NOMO-1 treated with dmso at 0.1 percent for 144 hours (cell line): ENCODE measurements at regions not wholly inside any gene's neighbourhood (a gene's known extent, or its start where the extent isn't known, plus 50 kb on each side); places are given as distances from the start of the nearest gene placed in this dataset.
"Not testable (repeated sequence)": the region's sequence is repeated elsewhere in the genome, so short reads cannot be mapped to it uniquely, and the experiment has no call there.

ENCODE experiments used
- DNase-seq: peaks from one replicate; lab custom pipeline; 2025; ENCODE audit not compliant: unreplicated experiment; lab: John Stamatoyannopoulos, UW

GRCh38 chr2:77720115-77720514 is 197.9 kb upstream of the LRRTM4 start:
- DNase-seq = no peak

- DNase-seq = no peak
These were observed 199.4 kb upstream of the LRRTM4 start for GRCh38 chr2:77721593-77721992.

- DNase-seq = no peak
These were observed 202.9 kb upstream of the LRRTM4 start for GRCh38 chr2:77725045-77725444.

GRCh38 chr2:77734662-77735340 is 212.6 kb upstream of the LRRTM4 start:
- not testable (repeated sequence) for DNase-seq

- DNase-seq = no peak
These were observed 215.1 kb upstream of the LRRTM4 start for GRCh38 chr2:77737236-77737635.

GRCh38 chr2:77746780-77747179 is 224.6 kb upstream of the LRRTM4 start:
- no peak for DNase-seq

GRCh38 chr2:77753710-77754345 is 231.7 kb upstream of the LRRTM4 start:
- not testable (repeated sequence) for DNase-seq

- DNase-seq = no peak
These were observed 245.4 kb upstream of the LRRTM4 start for GRCh38 chr2:77767388-77768076.

- no peak for DNase-seq
These were observed 246.3 kb upstream of the LRRTM4 start for GRCh38 chr2:77768508-77768907.

- no peak for DNase-seq
These were observed 256.7 kb upstream of the LRRTM4 start for GRCh38 chr2:77778917-77779316.

- DNase-seq = not testable (repeated sequence)
These were observed 271.3 kb upstream of the LRRTM4 start for GRCh38 chr2:77793500-77793899.

GRCh38 chr2:77796397-77796796 is 274.2 kb upstream of the LRRTM4 start:
- no peak for DNase-seq

GRCh38 chr2:77797088-77797487 is 274.9 kb upstream of the LRRTM4 start:
- no peak for DNase-seq

- DNase-seq = no peak
These were observed 278.2 kb upstream of the LRRTM4 start for GRCh38 chr2:77800410-77800809.

GRCh38 chr2:77807531-77808215 is 285.5 kb upstream of the LRRTM4 start:
- no peak for DNase-seq

- DNase-seq = no peak
These were observed 286.4 kb upstream of the LRRTM4 start for GRCh38 chr2:77808599-77808998.

- no peak for DNase-seq
These were observed 291.4 kb upstream of the LRRTM4 start for GRCh38 chr2:77813599-77813998.

GRCh38 chr2:77816618-77817017 is 294.4 kb upstream of the LRRTM4 start:
- DNase-seq = no peak

GRCh38 chr2:77818186-77818585 is 296.0 kb upstream of the LRRTM4 start:
- DNase-seq = no peak

GRCh38 chr2:77823028-77823427 is 300.9 kb upstream of the LRRTM4 start:
- DNase-seq = no peak

GRCh38 chr2:77831060-77831459 is 308.9 kb upstream of the LRRTM4 start:
- DNase-seq = no peak

GRCh38 chr2:77831471-77831870 is 309.3 kb upstream of the LRRTM4 start:
- no peak for DNase-seq
